Heart right ventricle (tissue), 16 donors: ENCODE measurements at regions not wholly inside any gene's neighbourhood (a gene's known extent, or its start where the extent isn't known, plus 50 kb on each side); places are given as distances from the start of the nearest gene placed in this dataset.

ENCODE experiments used
- ATAC-seq, 8 donors: fragments of 200-7000 bp; cut with Tn5 transposase; one replicate each; pipeline ENCODE4 v1.9.1; 2020; ENCODE audit warnings: mild to moderate bottlenecking in 8 of 8, moderate library complexity in 8 of 8, moderate number of reproducible peaks in 1 of 8
- DNase-seq, 2 donors: peaks; one replicate each; pipeline ENCODE4 v3.0.0-alpha.2; 2020
- H3K27ac ChIP-seq, 10 donors: fragments of 200-600 bp; sonication (generic) in 2 of 10; one replicate each; pipeline versions ENCODE4 v1.5.0 to v1.8.0; 2020 to 2022; ENCODE audit warnings: mild to moderate bottlenecking in 3 of 10
- H3K27me3 ChIP-seq, 7 donors: fragments of 200-600 bp; one replicate each; pipeline ENCODE4 v1.8.0; 2021 to 2022; ENCODE audit warnings: mild to moderate bottlenecking in 2 of 7
- H3K36me3 ChIP-seq, 9 donors: fragments of 200-600 bp; sonication (generic) in 1 of 9; one replicate each; pipeline versions ENCODE4 v1.5.0 to v1.8.0; 2020 to 2022; ENCODE audit warnings: mild to moderate bottlenecking in 2 of 9
- H3K4me1 ChIP-seq, 9 donors: fragments of 200-600 bp; sonication (generic) in 1 of 9; one replicate each; pipeline versions ENCODE4 v1.5.0 to v1.8.0; 2020 to 2022; ENCODE audit warnings: mild to moderate bottlenecking in 4 of 9
- H3K4me3 ChIP-seq, 10 donors: fragments of 200-600 bp; sonication (generic) in 2 of 10; one replicate each; pipeline versions ENCODE4 v1.5.0 to v1.8.0; 2020 to 2022; ENCODE audit warnings: mild to moderate bottlenecking in 7 of 10, moderate library complexity in 2 of 10
- H3K9me3 ChIP-seq, 11 donors: fragments of 200-600 bp in 10 of 11; sonication (generic) in 2 of 11; one replicate each; pipeline versions ENCODE4 v1.5.0 to v1.8.0; 2013 to 2022; ENCODE audit warnings: mild to moderate bottlenecking in 2 of 11, control low read depth in 1 of 11, moderate library complexity in 1 of 11
- CTCF ChIP-seq, 9 donors: fragments of 200-600 bp; sonication (generic) in 2 of 9; IDR thresholded peaks; one replicate each; pipeline versions ENCODE4 v1.5.0 to v1.8.0; 2021 to 2022; ENCODE audit warnings: antibody characterized with exemption in 9 of 9, mild to moderate bottlenecking in 5 of 9, moderate library complexity in 1 of 9
- WGBS, 2 donors: extraction: QIAGEN DNeasy Blood & Tissue Kit; methylation state at CpG; one replicate each; pipeline ENCODE4 v1.1.7; 2013; ENCODE audit warnings: inconsistent platforms in 1 of 2; 5-methylcytosine and 5-hydroxymethylcytosine counted together
- intact Hi-C, 10 donors: fragments of 100-400 bp; cut with DNase I; formaldehyde crosslinking; loops; one replicate each; pipeline versions ENCODE4 v1.11.1 to v1.14.2; 2022
- donor health status: Arrhythmogenic right ventricular cardiomyopathy.
- donor health status: ischemic (EF 13 %, LVEDD 7.1; RV severe dilation, severe dysfunction).
- donor health status: healthy with polysubstance abuse.
- donor health status: DM: no; HTN: yes; CAD: no.
- donor health status: DM: no; HTN: no; CAD: no.
- donor health status: ischemic (EF 25% LVEDD 6.9; RV normal size, moderate dysfunction).
- donor health status: ischemic (EF 25% LVEDD 5.7; RV mildly dilated, moderate dysfunction).
- donor health status: healthy.
- donor health status: DM: yes; HTN: yes; CAD: no.
- donor health status: Ischemic cardiomyopathy.
- donor health status: ischemic (EF 35%, LVEDD 5.7; RV mildly dilated, moderate dysfunction).
- donor health status: nonischemic (EF 11% LVEDD 7.7; RV severe dilation, severe dysfunction).
- donor health status: DM: yes; HTN: yes; CAD: no.
- donor health status: PGD.
- donor health status: ischemic (EF 29% LVEDD 5.4; RV normal size, mild dysfunction).
- donor health status: nonischemic (EF 23%, LVEDD 6.1; RV moderate dilation, normal function).

- no peak for TF ChIP-seq CTCF (IDR thresholded peaks at IDR 0.05)
- Histone ChIP-seq H3K27me3 (no peaks in the 10 kb centered on the region), H3K9me3 (no peaks in the 10 kb centered on the region), H3K36me3 (peaks cover 0 to 9% (median 0%) of the 10 kb centered on the region in 9 donors), H3K4me3 (no peak overlapping the region), H3K27ac (no peak overlapping the region), H3K4me1 (peaks cover 0 to 43% (median 25%) of the 10 kb centered on the region in 9 donors)
- no peak for DNase-seq
- peak in 4 of 8 donors; percentile 39 to 76 (median 44) for ATAC-seq
- intact Hi-C loops = loop anchor here in 1 of 10 donors (5.0 kb wide), 1 partner anchor 45 kb away; no protein-coding TSS in a partner anchor
- 74 to 79% methylated on average over 8 of the region's 8 CpGs for WGBS, 2 donors
Observed at GRCh38 chr15:62591842-62592838, 427.1 kb upstream of the C2CD4B start.

DNA sequence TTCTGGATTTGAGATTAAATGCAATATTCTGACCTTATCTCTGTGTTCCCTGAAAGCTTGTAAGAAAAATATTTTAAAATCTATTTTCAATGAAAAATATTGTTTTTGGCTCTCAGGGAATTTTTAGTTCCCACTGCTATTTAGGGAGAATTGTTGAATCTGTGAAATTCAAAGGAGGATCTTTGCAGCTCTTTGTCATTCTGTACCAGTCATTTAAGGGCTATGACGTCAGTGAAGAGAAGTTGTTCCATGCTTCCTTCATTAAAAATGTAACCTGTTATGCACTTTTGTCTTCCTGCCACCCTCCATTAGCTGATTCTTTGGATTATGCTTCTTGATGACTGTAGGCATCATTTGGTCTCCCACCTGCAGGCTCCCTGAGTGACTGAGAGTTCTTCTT is 427.8 kb upstream of the C2CD4B start:
- ATAC-seq (peak in 3 of 8 donors; percentile 46 to 61 (median 52)), DNase-seq (no peak)
- H3K4me1 ChIP-seq = peaks cover 0 to 43% (median 25%) of the 10 kb centered on the region in 9 donors
- H3K4me3 ChIP-seq = no peak overlapping the region
- intact Hi-C loops = loop anchor here in 1 of 10 donors (5.0 kb wide), 1 partner anchor 46 kb away; no protein-coding TSS in a partner anchor
- H3K36me3 ChIP-seq = peaks cover 0 to 9% (median 0%) of the 10 kb centered on the region in 9 donors
- no peak overlapping the region for H3K27ac ChIP-seq
- 57 to 62% methylated on average over 1 of the region's 1 CpG for WGBS, 2 donors
- no peaks in the 10 kb centered on the region for H3K9me3 ChIP-seq
- H3K27me3 ChIP-seq = no peaks in the 10 kb centered on the region
- no peak for TF ChIP-seq CTCF (IDR thresholded peaks at IDR 0.05)

DNA sequence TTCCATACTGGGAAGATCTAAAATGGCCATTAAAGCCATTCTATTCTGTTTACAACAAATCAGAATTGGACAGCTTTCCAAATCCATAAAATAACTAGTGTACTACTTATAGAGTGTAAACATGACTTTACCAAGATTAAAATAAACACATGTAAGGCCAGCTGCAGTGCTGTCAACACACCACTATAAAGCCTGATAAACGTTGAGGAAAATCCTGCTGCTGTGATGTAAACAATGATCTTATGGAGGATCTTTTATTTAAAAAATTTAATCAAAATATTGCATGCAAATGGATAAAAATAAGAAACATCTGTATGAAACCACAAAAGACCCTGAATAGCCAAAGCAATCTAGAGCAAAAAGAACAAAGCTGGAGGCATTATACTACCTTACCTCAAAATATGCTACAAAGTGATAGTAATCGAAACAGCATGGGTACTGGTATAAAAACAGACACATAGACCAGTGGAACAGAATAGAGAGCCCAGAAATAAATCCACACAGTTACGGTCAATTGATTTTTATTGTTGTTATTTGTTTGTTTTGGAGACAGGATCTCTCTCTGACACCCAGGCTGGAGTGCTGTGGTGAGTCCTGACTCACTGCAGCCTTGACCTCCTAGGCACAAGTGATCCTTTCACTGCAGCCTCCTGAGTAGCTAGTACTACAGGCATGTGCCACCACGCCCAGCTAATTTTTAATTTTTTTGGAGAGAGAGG is 428.8 kb upstream of the C2CD4B start:
- WGBS, 2 donors = 74% methylated on average over 4 of the region's 4 CpGs
- no peak for TF ChIP-seq CTCF (IDR thresholded peaks at IDR 0.05)
- H3K4me1 ChIP-seq = peaks cover 0 to 43% (median 25%) of the 10 kb centered on the region in 9 donors
- no peaks in the 10 kb centered on the region for H3K9me3 ChIP-seq
- H3K27ac ChIP-seq = no peak overlapping the region
- intact Hi-C loops = loop anchor here in 1 of 10 donors (5.0 kb wide), 1 partner anchor 47 kb away; no protein-coding TSS in a partner anchor
- ATAC-seq = no peak
- no peaks in the 10 kb centered on the region for H3K27me3 ChIP-seq
- no peak overlapping the region for H3K4me3 ChIP-seq
- H3K36me3 ChIP-seq = peaks cover 0 to 9% (median 0%) of the 10 kb centered on the region in 9 donors
- no peak for DNase-seq

DNA sequence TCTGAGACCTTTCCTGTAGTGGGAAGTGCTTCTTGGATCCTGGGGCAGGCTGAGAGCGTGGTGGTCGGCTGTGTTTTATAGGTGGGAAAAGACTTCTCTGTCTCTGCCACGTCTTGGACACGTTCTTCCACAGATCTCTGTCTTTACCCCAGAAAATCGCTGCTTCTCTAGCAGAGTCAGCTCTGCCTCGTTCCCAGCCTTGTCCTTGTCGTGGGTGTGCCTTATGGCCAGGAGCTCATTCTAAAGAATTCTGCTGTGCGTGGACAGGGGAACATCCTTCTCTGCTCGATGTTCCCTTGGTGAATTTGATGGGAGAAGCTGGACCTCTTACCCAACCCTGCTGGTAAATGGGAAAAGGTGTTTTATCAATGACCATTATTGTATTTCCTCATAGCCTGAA is 433.1 kb upstream of the C2CD4B start:
- peaks cover 0 to 28% (median 5%) of the 10 kb centered on the region in 9 donors for H3K4me1 ChIP-seq
- H3K27ac ChIP-seq = no peak overlapping the region
- ATAC-seq (no peak), DNase-seq (no peak)
- no peak overlapping the region for H3K4me3 ChIP-seq
- WGBS, 2 donors = 90% methylated on average over 9 of the region's 9 CpGs
- no peak for TF ChIP-seq CTCF (IDR thresholded peaks at IDR 0.05)
- no peaks in the 10 kb centered on the region for H3K36me3 ChIP-seq
- intact Hi-C loops = no loop called here
- H3K27me3 ChIP-seq = no peaks in the 10 kb centered on the region
- H3K9me3 ChIP-seq = no peaks in the 10 kb centered on the region
